Activated T-helper 1 cell treated with anti-CD3 and anti-CD28 coated beads, Interleukin-2, amount 50 U/mL, for 16 hours (primary cell): ENCODE measurements at regions not wholly inside any gene's neighbourhood (a gene's known extent, or its start where the extent isn't known, plus 50 kb on each side); places are given as distances from the start of the nearest gene placed in this dataset.

Experiments used
- DNase-seq, 2 donors: peaks; one replicate each; pipeline ENCODE4 v3.0.0-alpha.2; 2020; ENCODE audit warnings: low read depth in 1 of 2, low spot score in 1 of 2

DNA sequence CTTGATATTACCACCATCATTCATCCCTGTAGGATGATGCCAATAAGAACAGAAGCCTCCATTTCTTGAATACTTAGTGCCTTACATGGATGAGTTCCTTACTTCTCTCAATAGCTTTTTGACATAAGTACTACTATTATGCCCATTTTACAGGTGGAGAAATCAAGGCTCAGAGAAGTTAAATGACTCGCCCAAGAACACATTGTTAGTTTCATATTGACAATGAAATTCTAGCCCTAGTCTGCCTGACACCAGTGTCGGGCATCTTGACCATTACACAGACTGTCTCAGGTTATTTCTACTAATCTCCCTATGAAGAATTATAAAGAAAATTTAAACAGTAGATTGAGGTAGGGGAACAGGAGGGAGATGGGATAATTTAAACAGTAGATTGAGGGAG is 52.5 kb upstream of the ARL8B start:
- no peak for DNase-seq

GRCh38 chr3:5071061-5071460 is 51.0 kb upstream of the ARL8B start:
- DNase-seq, result no peak

GRCh38 chr3:5072100-5072816 is 49.8 kb upstream of the ARL8B start:
- no peak for DNase-seq
